ENCODE measurements at regions not wholly inside any gene's neighbourhood (a gene's known extent, or its start where the extent isn't known, plus 50 kb on each side); places are given as distances from the start of the nearest gene placed in this dataset.
A peak's percentile ranks its signal among the peaks of the same experiment; 100 is the strongest.

DNA sequence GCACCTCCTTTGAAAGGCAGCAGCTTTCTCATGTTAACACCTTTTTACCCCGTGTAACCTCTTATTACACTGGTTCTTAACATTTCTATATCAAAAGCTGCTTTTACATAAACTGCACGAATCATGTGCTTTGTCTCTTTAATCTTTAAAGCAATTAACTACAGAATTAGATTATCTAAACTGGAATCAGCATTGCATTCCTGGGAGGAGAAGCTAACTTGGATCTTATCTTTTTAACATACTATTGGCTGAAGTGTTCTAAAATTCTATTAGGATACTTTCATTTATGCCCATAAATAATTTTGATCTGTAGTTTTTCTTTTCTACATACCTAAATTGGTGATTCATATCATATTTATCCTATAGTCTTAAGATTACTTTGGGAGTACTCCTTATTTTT is 428.4 kb upstream of the IGFBP3 start:
- DNase-seq (ENCODE audit: low read depth), result peak; percentile 10
- Histone ChIP-seq H3K4me3 (ENCODE audit: low read depth, low read length) (no peak overlapping the region), H3K27me3 (ENCODE audit: control insufficient read depth, insufficient read depth, low read length) (no peaks in the 10 kb centered on the region), H3K36me3 (ENCODE audit: control insufficient read depth, insufficient read depth, low read length) (no peaks in the 10 kb centered on the region)
- TF ChIP-seq, protein P1, sequence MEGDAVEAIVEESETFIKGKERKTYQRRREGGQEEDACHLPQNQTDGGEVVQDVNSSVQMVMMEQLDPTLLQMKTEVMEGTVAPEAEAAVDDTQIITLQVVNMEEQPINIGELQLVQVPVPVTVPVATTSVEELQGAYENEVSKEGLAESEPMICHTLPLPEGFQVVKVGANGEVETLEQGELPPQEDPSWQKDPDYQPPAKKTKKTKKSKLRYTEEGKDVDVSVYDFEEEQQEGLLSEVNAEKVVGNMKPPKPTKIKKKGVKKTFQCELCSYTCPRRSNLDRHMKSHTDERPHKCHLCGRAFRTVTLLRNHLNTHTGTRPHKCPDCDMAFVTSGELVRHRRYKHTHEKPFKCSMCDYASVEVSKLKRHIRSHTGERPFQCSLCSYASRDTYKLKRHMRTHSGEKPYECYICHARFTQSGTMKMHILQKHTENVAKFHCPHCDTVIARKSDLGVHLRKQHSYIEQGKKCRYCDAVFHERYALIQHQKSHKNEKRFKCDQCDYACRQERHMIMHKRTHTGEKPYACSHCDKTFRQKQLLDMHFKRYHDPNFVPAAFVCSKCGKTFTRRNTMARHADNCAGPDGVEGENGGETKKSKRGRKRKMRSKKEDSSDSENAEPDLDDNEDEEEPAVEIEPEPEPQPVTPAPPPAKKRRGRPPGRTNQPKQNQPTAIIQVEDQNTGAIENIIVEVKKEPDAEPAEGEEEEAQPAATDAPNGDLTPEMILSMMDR (IDR thresholded peaks at IDR 0.05; ENCODE audit: insufficient read depth, low read depth, low read length), result no peak
- CTCF ChIA-PET, result interaction anchor here (0.8 to 5.1 kb wide), 6 partner anchors 31 to 431 kb away, joined by 3 to 61 read pairs (median 3); partner anchors contain the start of gene IGFBP3
- POLR2A ChIA-PET, result no interaction called here

DNA sequence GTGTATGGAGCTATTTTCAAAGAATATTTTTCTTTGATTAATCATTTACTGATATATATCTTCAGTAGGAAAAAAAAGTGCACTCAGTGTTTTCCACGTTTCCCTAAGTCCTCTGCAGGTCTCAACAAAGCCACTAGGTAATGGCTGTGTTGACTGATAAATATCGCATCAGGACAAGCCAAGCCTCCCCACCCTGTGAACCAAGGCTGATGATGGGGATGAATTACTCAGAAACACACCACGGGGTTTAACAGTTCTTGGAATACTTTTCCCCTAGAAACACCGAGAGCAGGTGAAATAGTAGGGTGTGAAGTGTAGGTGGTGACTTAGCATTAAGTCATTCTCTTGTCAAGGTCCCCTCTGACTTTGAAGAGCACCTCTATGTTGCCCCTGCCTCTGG is 423.5 kb upstream of the IGFBP3 start:
- TF ChIP-seq, protein P1 (IDR thresholded peaks at IDR 0.05; ENCODE audit: insufficient read depth, low read depth, low read length), result no peak
- ChIA-PET POLR2A (no interaction called here), CTCF (no interaction called here)
- no peak for DNase-seq (ENCODE audit: low read depth)
- no peaks in the 10 kb centered on the region for H3K36me3 ChIP-seq (ENCODE audit: control insufficient read depth, insufficient read depth, low read length)
- no peak overlapping the region for H3K4me3 ChIP-seq (ENCODE audit: low read depth, low read length)
- no peaks in the 10 kb centered on the region for H3K27me3 ChIP-seq (ENCODE audit: control insufficient read depth, insufficient read depth, low read length)

DNA sequence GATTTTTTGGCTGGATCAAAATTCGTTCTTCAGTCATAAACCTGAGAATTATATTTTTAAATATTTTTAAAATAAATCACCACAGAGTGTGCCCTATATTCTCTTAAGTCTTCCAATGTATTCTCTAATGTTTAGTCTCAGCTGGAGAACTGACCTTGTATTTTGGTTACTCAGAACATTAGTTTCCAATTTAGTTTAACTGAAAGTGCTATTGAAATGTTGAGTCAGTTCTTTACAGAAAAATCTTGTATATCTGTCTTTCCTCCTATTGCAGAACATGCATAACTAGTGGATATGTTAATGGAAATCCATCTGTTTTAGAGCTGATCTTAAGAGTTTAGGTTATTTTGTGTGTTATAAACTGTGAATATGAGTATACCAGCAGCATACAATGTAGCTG is 422.7 kb upstream of the IGFBP3 start:
- CTCF ChIA-PET, result no interaction called here

DNA sequence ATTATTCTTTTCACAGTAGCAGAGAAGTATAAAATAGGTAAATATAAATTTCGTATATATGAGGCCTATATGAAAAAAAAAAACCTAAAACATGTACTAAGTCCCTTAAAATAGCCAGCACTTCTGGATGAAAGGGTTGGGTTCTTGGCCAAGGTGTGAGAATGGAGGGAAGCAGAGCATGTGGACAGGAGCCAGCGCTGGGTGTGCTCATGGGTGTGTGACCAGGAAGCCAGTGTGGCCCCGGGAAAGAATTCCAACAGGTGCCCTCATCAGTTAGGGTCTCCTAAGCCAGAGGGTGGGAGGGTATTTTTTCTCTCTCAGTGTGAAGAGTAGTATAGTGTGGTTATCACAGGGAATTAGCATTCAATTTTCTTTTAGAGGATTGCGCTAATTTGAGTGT is 401.9 kb upstream of the IGFBP3 start:
- CTCF ChIA-PET, result no interaction called here
- no peak for DNase-seq (ENCODE audit: low read depth)
- no peaks in the 10 kb centered on the region for H3K27me3 ChIP-seq (ENCODE audit: control insufficient read depth, insufficient read depth, low read length)
- no peaks in the 10 kb centered on the region for H3K36me3 ChIP-seq (ENCODE audit: control insufficient read depth, insufficient read depth, low read length)
- H3K4me3 ChIP-seq (ENCODE audit: low read depth, low read length), result no peak overlapping the region
- TF ChIP-seq, protein P1 (IDR thresholded peaks at IDR 0.05; ENCODE audit: insufficient read depth, low read depth, low read length), result no peak
- POLR2A ChIA-PET, result no interaction called here

More for the DNA sequence above, 422.7 kb upstream of the IGFBP3 start:
- POLR2A ChIA-PET, result no interaction called here
- no peaks in the 10 kb centered on the region for H3K27me3 ChIP-seq (ENCODE audit: control insufficient read depth, insufficient read depth, low read length)
- H3K4me3 ChIP-seq (ENCODE audit: low read depth, low read length), result no peak overlapping the region
- H3K36me3 ChIP-seq (ENCODE audit: control insufficient read depth, insufficient read depth, low read length), result no peaks in the 10 kb centered on the region
- TF ChIP-seq, protein P1 (IDR thresholded peaks at IDR 0.05; ENCODE audit: insufficient read depth, low read depth, low read length), result no peak
- DNase-seq (ENCODE audit: low read depth), result no peak

DNA sequence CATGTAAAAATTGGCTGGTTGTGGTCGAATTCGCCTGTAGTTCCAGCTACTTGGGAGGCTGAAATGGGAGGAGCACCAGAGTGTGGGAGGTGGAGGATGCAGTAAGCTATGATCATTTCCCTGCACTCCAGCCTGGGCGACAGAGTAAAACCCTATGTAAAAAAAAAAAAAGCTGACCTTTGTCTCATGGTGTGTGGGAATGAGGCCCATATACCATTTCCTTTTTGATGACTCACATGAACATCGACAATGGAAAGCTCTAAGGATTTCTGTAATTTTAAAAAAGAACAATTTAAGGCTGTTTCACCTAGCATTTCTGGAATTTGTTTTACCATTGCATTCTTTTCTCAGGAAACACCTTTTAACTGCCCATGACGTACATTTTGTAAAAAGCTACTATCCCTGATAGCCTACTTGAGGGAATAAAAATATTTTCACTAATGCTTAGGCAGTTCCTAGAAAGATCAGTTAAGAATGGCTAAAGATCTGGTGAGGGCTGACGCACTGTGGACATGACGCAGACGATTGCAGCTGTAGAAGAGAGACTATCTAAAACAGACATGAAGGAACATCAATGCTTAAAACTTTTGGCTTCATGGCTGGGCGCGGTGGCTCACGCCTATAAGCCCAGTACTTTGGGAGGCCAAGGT is 400.6 kb upstream of the IGFBP3 start:
- DNase-seq (ENCODE audit: low read depth), result no peak
- Histone ChIP-seq H3K4me3 (ENCODE audit: low read depth, low read length) (no peak overlapping the region), H3K36me3 (ENCODE audit: control insufficient read depth, insufficient read depth, low read length) (no peaks in the 10 kb centered on the region), H3K27me3 (ENCODE audit: control insufficient read depth, insufficient read depth, low read length) (no peaks in the 10 kb centered on the region)
- CTCF ChIA-PET, result interaction anchor here (1.2 kb wide), 1 partner anchor 20 kb away, joined by 3 read pairs; no protein-coding TSS in a partner anchor
- TF ChIP-seq, protein P1 (IDR thresholded peaks at IDR 0.05; ENCODE audit: insufficient read depth, low read depth, low read length), result no peak
- POLR2A ChIA-PET, result no interaction called here
